Spleen (tissue), 7 donors: ENCODE measurements at regions not wholly inside any gene's neighbourhood (a gene's known extent, or its start where the extent isn't known, plus 50 kb on each side); places are given as distances from the start of the nearest gene placed in this dataset.

ENCODE experiments used
- CTCF ChIP-seq, 11 experiments: fragments of 200-600 bp in 7 of 11; fragments of 450-650 bp in 4 of 11; sonication (generic) in 4 of 11; IDR thresholded peaks in 8 of 11; conservative IDR thresholded peaks in 3 of 11; 1 replicate in 7 of 11; 2 replicates in 4 of 11; pipeline versions ENCODE4 v1.4.0 to v1.8.0; 2016 to 2021; ENCODE audit warnings: antibody characterized with exemption in 11 of 11, inconsistent platforms in 4 of 11, mild to moderate bottlenecking in 1 of 11
- POLR2AphosphoS5 ChIP-seq, 3 donors: sonication (generic); formaldehyde crosslinking; IDR thresholded peaks; one replicate each; pipeline ENCODE4 v1.5.1; 2017; ENCODE audit warnings: antibody characterized with exemption in 3 of 3
- donor health status: DM: no; HTN: no; CAD: no; lungs with moderate emphysema.
- donor health status: DM: no; HTN: no; CAD: no.
- donor health status: DM: no; HTN: no; CAD: no.

GRCh38 chr20:39825950-39826349 is 863.1 kb downstream of the MAFB start:
- TF ChIP-seq CTCF (IDR thresholded peaks at IDR 0.05 in 8 of 11, conservative IDR thresholded peaks at IDR 0.05 in 3 of 11) (no peak), POLR2AphosphoS5 (IDR thresholded peaks at IDR 0.05) (no peak)
